HCT116 (cell line): ENCODE measurements at regions not wholly inside any gene's neighbourhood (a gene's known extent, or its start where the extent isn't known, plus 50 kb on each side); places are given as distances from the start of the nearest gene placed in this dataset.

Experiments used
- ATAC-seq: fragments of 200-7000 bp; cut with Tn5 transposase; 2 replicates; pipeline ENCODE4 v1.9.1; 2020; ENCODE audit warnings: mild to moderate bottlenecking, moderate library complexity
- BruUV-seq: library from RNA; stranded (reverse); fragments of 400-500 nt; replicated peaks from 2 replicates; lab custom pipeline; 2021; lab: Mats Ljungman, UMichigan
- CTCF ChIA-PET: fragments of 300-600 bp; sonication (Branson Sonifier 250); formaldehyde crosslinking; loops from one replicate; lab custom pipeline; 2021; ENCODE audit warnings: antibody characterized with exemption; lab: Charles Lee
- POLR2A ChIA-PET: fragments of 300-600, 350-600 bp; sonication (Branson Sonifier 250); formaldehyde crosslinking; loops from one replicate; lab custom pipeline; 2021; ENCODE audit warnings: antibody characterized with exemption; lab: Charles Lee
- RAD21 ChIA-PET, 2 experiments: fragments of 300-600 bp; sonication (Branson Sonifier 250); formaldehyde crosslinking; loops; one replicate each; lab custom pipeline; 2023; ENCODE audit warnings: low total read pairs in 2 of 2; ENCODE audit not compliant: uncharacterized antibody in 2 of 2, unreplicated experiment in 2 of 2, low non-redundant PET in 1 of 2; lab: Charles Lee
- DNase-seq: peaks from one replicate; pipeline ENCODE4 v3.0.0-alpha.2; 2010; ENCODE audit warnings: low read depth, low spot score
- H2AFZ ChIP-seq: fragments of 200-600 bp; shearing (Covaris generic), sonication (generic); 2 replicates; pipeline ENCODE4 v1.6.1; 2017; ENCODE audit warnings: low read depth, mixed run types, mixed read lengths, antibody characterized with exemption, low read length; ENCODE audit not compliant: poor library complexity, severe bottlenecking
- H3K27ac ChIP-seq: 2 replicates; pipeline ENCODE4 v1.5.1; 2012; ENCODE audit warnings: low read depth, low read length
- H3K27me3 ChIP-seq: fragments of 200-600 bp; sonication (generic); 2 replicates; pipeline ENCODE4 v1.6.1; 2016; ENCODE audit warnings: mixed run types, low read length, mixed read lengths; ENCODE audit not compliant: insufficient read depth
- H3K36me3 ChIP-seq, 2 experiments: fragments of 200-500 bp in 1 of 2; fragments of 200-600 bp in 1 of 2; sonication (Bioruptor generic) in 1 of 2; sonication (generic) in 1 of 2; 2 replicates each; pipeline versions ENCODE4 v1.5.1 to v1.6.1; 2014 to 2016; ENCODE audit warnings: low read length in 2 of 2, inconsistent platforms in 1 of 2, mixed read lengths in 1 of 2, mixed run types in 1 of 2; ENCODE audit not compliant: insufficient read depth in 2 of 2, control insufficient read depth in 1 of 2
- H3K4me1 ChIP-seq, 2 experiments: fragments of 200-600 bp in 1 of 2; sonication (generic) in 1 of 2; 2 replicates each; pipeline versions ENCODE4 v1.5.1 to v1.6.1; 2012 to 2017; ENCODE audit warnings: low read length in 2 of 2, inconsistent platforms in 1 of 2, mild to moderate bottlenecking in 1 of 2, mixed read lengths in 1 of 2, mixed run types in 1 of 2, moderate library complexity in 1 of 2; ENCODE audit not compliant: insufficient read depth in 2 of 2, control insufficient read depth in 1 of 2
- H3K4me2 ChIP-seq: fragments of 200-600 bp; sonication (generic); 2 replicates; pipeline ENCODE4 v1.6.1; 2017; ENCODE audit warnings: mixed run types, low read length, mixed read lengths
- H3K4me3 ChIP-seq, 2 experiments: fragments of 200-600 bp in 1 of 2; sonication (generic) in 1 of 2; replicated peaks in 1 of 2; 2 replicates each; pipeline ENCODE4 v1.5.1; 2011 to 2016; ENCODE audit warnings: low read length in 2 of 2, control low read depth in 1 of 2, low read depth in 1 of 2, mild to moderate bottlenecking in 1 of 2, mixed read lengths in 1 of 2, mixed run types in 1 of 2
- H3K79me2 ChIP-seq: fragments of 200-600 bp; sonication (generic); 2 replicates; pipeline ENCODE4 v1.6.1; 2017; ENCODE audit warnings: mild to moderate bottlenecking, mixed run types, low read length, moderate library complexity, mixed read lengths; ENCODE audit not compliant: insufficient read depth
- H3K9ac ChIP-seq: fragments of 200-600 bp; sonication (generic); 2 replicates; pipeline ENCODE4 v1.6.1; 2016; ENCODE audit warnings: low read length, mixed read lengths
- H3K9me2 ChIP-seq: fragments of 200-600 bp; sonication (generic), shearing (Covaris generic); 2 replicates; pipeline ENCODE4 v1.6.1; 2017; ENCODE audit warnings: mixed run types, mild to moderate bottlenecking, moderate library complexity; ENCODE audit not compliant: insufficient read depth
- H3K9me3 ChIP-seq, 2 experiments: fragments of 200-500 bp in 1 of 2; fragments of 200-600 bp in 1 of 2; sonication (Bioruptor generic) in 1 of 2; sonication (generic) in 1 of 2; 2 replicates each; pipeline ENCODE4 v1.6.1; 2014 to 2017; ENCODE audit warnings: low read length in 2 of 2, mixed read lengths in 2 of 2, inconsistent platforms in 1 of 2, low read depth in 1 of 2, mild to moderate bottlenecking in 1 of 2, mixed run types in 1 of 2, moderate library complexity in 1 of 2; ENCODE audit not compliant: control insufficient read depth in 1 of 2, insufficient read depth in 1 of 2
- H4K20me1 ChIP-seq: fragments of 200-600 bp; sonication (generic), shearing (Covaris generic); 2 replicates; pipeline ENCODE4 v1.6.1; 2017; ENCODE audit warnings: mixed run types, mild to moderate bottlenecking, moderate library complexity; ENCODE audit not compliant: insufficient read depth
- CEBPB ChIP-seq: IDR thresholded peaks from 2 replicates; pipeline ENCODE4 v1.6.1; 2012; ENCODE audit warnings: low read depth
- EGR1 ChIP-seq: IDR thresholded peaks from 2 replicates; pipeline ENCODE4 v1.6.1; 2012; ENCODE audit warnings: low read depth
- ELF1 ChIP-seq: IDR thresholded peaks from 2 replicates; pipeline ENCODE4 v1.6.1; 2012; ENCODE audit warnings: low read depth, borderline replicate concordance
- EZH2 ChIP-seq: fragments of 200-600 bp; sonication (generic); IDR thresholded peaks from 2 replicates; pipeline ENCODE4 v1.6.1; 2017; ENCODE audit warnings: antibody characterized with exemption, mixed run types
- POLR2A ChIP-seq: IDR thresholded peaks from 2 replicates; pipeline ENCODE4 v1.7.0; 2011; ENCODE audit warnings: borderline replicate concordance; ENCODE audit not compliant: insufficient read depth, insufficient read length; ENCODE audit errors: extremely low read depth
- POLR2AphosphoS5 ChIP-seq: IDR thresholded peaks from 2 replicates; pipeline ENCODE4 v1.6.1; 2011; ENCODE audit warnings: mild to moderate bottlenecking, low read depth, low read length, moderate library complexity
- TCF7L2 ChIP-seq: IDR thresholded peaks from 2 replicates; pipeline ENCODE4 v1.7.0; 2011; ENCODE audit warnings: borderline replicate concordance, inconsistent platforms; ENCODE audit not compliant: insufficient read depth, insufficient read length; ENCODE audit errors: extremely low read depth
- ZFX ChIP-seq: fragments of 450-650 bp; IDR thresholded peaks from 2 replicates; pipeline ENCODE4 v1.6.1; 2017
- intact Hi-C: fragments of 100-400 bp; cut with micrococcal nuclease; formaldehyde crosslinking; loops from 2 replicates; pipeline ENCODE4 v1.10.0; 2022

DNA sequence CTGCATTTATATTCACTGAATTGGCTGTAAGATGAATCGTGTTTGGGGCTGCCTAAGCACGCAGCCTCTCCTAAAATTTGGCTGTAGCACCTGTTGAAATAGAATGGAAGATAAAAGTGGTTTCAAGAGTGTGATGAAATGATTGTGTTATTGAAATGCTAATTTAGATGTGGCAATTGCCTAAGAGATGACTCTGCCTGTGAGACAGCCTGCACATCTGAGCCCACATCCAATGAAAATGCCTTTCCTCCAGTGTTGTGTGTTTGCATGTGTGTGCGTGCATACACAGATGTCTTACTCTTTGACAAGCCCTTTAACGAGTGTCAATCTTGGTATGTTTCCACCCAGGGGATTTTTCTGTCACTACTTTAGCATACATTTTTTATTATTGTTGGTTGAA, 346.9 kb downstream of the MEIS1 start:
- H3K27ac ChIP-seq, result no peak overlapping the region
- no peak overlapping the region for H3K9ac ChIP-seq
- H3K36me3 ChIP-seq, result no peaks in the 10 kb centered on the region
- intact Hi-C loops, result no loop called here
- H3K4me2 ChIP-seq, result no peak overlapping the region
- no peak overlapping the region for H3K4me3 ChIP-seq
- RAD21 ChIA-PET, result no interaction called here
- H4K20me1 ChIP-seq, result no peaks in the 10 kb centered on the region
- no peaks in the 10 kb centered on the region for H3K9me2 ChIP-seq
- no peak for DNase-seq
- no peaks in the 10 kb centered on the region for H3K79me2 ChIP-seq
- no peak overlapping the region for H2AFZ ChIP-seq
- H3K27me3 ChIP-seq, result no peaks in the 10 kb centered on the region
- no peak for TF ChIP-seq ZFX
- no peak for TF ChIP-seq EZH2
- no peak for TF ChIP-seq ELF1
- TF ChIP-seq, all 23 proteins: peak for 0
- Histone ChIP-seq H3K9me3 (peaks cover 4 to 6% of the 10 kb centered on the region in 2 experiments; a peak in 2 of 4 replicates), H3K4me1 (no peaks in the 10 kb centered on the region)
- ATAC-seq, result no peak
- POLR2A ChIA-PET, result no interaction called here
- CTCF ChIA-PET, result no interaction called here
- BruUV-seq, result no TSS peak

DNA sequence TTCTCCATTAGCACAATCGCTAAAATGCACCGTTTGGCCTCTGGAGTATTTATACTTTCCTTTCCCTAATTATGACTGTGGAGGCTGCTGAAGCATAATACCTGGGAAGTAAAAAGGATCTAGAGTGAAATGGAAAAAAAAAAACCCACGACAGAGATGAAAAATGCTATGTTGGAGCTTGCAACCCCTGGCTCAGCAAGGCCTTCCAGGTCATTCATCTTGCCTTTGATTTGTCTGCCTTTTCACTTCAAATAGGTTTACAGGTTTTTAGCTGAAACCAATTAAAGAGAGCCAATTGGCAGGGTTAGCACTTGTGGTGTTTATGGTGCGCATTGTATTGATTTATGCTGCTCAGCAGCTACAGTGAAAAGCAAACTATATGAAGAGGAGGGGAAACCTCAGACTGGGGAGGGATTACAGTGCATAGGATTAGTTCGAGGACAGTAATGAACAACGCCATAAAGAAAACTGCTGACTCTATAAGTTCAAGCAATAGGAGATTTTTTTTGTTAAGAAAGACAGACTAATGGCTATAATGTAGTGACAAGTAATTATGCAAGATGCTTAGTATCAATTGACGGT, 347.9 kb downstream of the MEIS1 start:
- no peak overlapping the region for H2AFZ ChIP-seq
- no peak overlapping the region for H3K27ac ChIP-seq
- intact Hi-C loops, result no loop called here
- no peak overlapping the region for H3K9ac ChIP-seq
- H4K20me1 ChIP-seq, result no peaks in the 10 kb centered on the region; the same call in 1 of the 2 replicates
- ChIA-PET CTCF (no interaction called here), POLR2A (no interaction called here), RAD21 (no interaction called here)
- ATAC-seq (no peak), DNase-seq (no peak)
- H3K79me2 ChIP-seq, result no peaks in the 10 kb centered on the region
- H3K9me2 ChIP-seq, result no peaks in the 10 kb centered on the region
- no peaks in the 10 kb centered on the region for H3K4me1 ChIP-seq
- no TSS peak for BruUV-seq
- H3K4me2 ChIP-seq, result no peak overlapping the region
- H3K36me3 ChIP-seq, result no peaks in the 10 kb centered on the region
- H3K27me3 ChIP-seq, result no peaks in the 10 kb centered on the region
- H3K9me3 ChIP-seq, result peaks cover 4 to 6% of the 10 kb centered on the region in 2 experiments; a peak in 2 of 4 replicates
- H3K4me3 ChIP-seq, result no peak overlapping the region
- TF ChIP-seq POLR2AphosphoS5, result no peak
- no peak for TF ChIP-seq POLR2A
- TF ChIP-seq ZFX, result no peak
- TF ChIP-seq TCF7L2, result no peak
- no peak for TF ChIP-seq CEBPB
- TF ChIP-seq EGR1, result no peak
